ENCODE measurements at regions not wholly inside any gene's neighbourhood (a gene's known extent, or its start where the extent isn't known, plus 50 kb on each side); places are given as distances from the start of the nearest gene placed in this dataset.
"Not testable (repeated sequence)": the region's sequence is repeated elsewhere in the genome, so short reads cannot be mapped to it uniquely, and the experiment has no call there.

GRCh38 chr7:65453341-65454030, 79.8 kb downstream of the ZNF92 start:
- no peak for DNase-seq (ENCODE audit: low read depth in 2 of 2)

- DNase-seq (ENCODE audit: low read depth in 2 of 2) = no peak
Measured at GRCh38 chr7:65454469-65454868, 80.8 kb downstream of the ZNF92 start.

GRCh38 chr7:65455050-65455449, 81.4 kb downstream of the ZNF92 start:
- DNase-seq (ENCODE audit: low read depth in 2 of 2) = not testable (repeated sequence)

- DNase-seq (ENCODE audit: low read depth in 2 of 2) = no peak
Measured at GRCh38 chr7:65457705-65458104, 84.0 kb downstream of the ZNF92 start.

- no peak for DNase-seq (ENCODE audit: low read depth in 2 of 2)
Measured at GRCh38 chr7:65459438-65459837, 85.8 kb downstream of the ZNF92 start.

- no peak for DNase-seq (ENCODE audit: low read depth in 2 of 2)
Measured at GRCh38 chr7:65462148-65462716, 88.6 kb downstream of the ZNF92 start.

- DNase-seq (ENCODE audit: low read depth in 2 of 2) = no peak
Measured at GRCh38 chr7:65463184-65463583, 89.5 kb downstream of the ZNF92 start.

GRCh38 chr7:65469919-65470558, 96.4 kb downstream of the ZNF92 start:
- not testable (repeated sequence) for DNase-seq (ENCODE audit: low read depth in 2 of 2)

- no peak for DNase-seq (ENCODE audit: low read depth in 2 of 2)
Measured at GRCh38 chr7:65471587-65471986, 97.9 kb downstream of the ZNF92 start.

GRCh38 chr7:65475040-65475726, 101.5 kb downstream of the ZNF92 start:
- no peak for DNase-seq (ENCODE audit: low read depth in 2 of 2)

- DNase-seq (ENCODE audit: low read depth in 2 of 2) = peak; percentile 2 to 10
Measured at GRCh38 chr7:65475734-65476319, 102.2 kb downstream of the ZNF92 start.

GRCh38 chr7:65477326-65477725, 103.7 kb downstream of the ZNF92 start:
- DNase-seq (ENCODE audit: low read depth in 2 of 2) = no peak

GRCh38 chr7:65489260-65489767, 115.7 kb downstream of the ZNF92 start:
- no peak for DNase-seq (ENCODE audit: low read depth in 2 of 2)

GRCh38 chr7:65496697-65497096, 123.0 kb downstream of the ZNF92 start:
- not testable (repeated sequence) for DNase-seq (ENCODE audit: low read depth in 2 of 2)

- DNase-seq (ENCODE audit: low read depth in 2 of 2) = no peak
Measured at GRCh38 chr7:65503434-65504152, 129.9 kb downstream of the ZNF92 start.

- DNase-seq (ENCODE audit: low read depth in 2 of 2) = not testable (repeated sequence)
Measured at GRCh38 chr7:65504504-65505319, 131.1 kb downstream of the ZNF92 start.

GRCh38 chr7:65505320-65505633, 131.6 kb downstream of the ZNF92 start:
- DNase-seq (ENCODE audit: low read depth in 2 of 2) = not testable (repeated sequence)

GRCh38 chr7:65508581-65509367, 135.1 kb downstream of the ZNF92 start:
- DNase-seq (ENCODE audit: low read depth in 2 of 2) = not testable (repeated sequence)

- DNase-seq (ENCODE audit: low read depth in 2 of 2) = no peak
Measured at GRCh38 chr7:65509368-65510186, 135.9 kb downstream of the ZNF92 start.
